HEK293T (cell line): ENCODE measurements at regions not wholly inside any gene's neighbourhood (a gene's known extent, or its start where the extent isn't known, plus 50 kb on each side); places are given as distances from the start of the nearest gene placed in this dataset.

Experiments
- FOXM1 ChIP-seq: fragments of 450-650 bp; IDR thresholded peaks from 2 replicates; pipeline ENCODE4 v1.6.1; 2017; ENCODE audit warnings: mild to moderate bottlenecking, borderline replicate concordance
- SP1 ChIP-seq: fragments of 450-650 bp; IDR thresholded peaks from 2 replicates; pipeline ENCODE4 v1.6.1; 2017
- ZNF384 ChIP-seq: fragments of 450-650 bp; IDR thresholded peaks from 2 replicates; pipeline ENCODE4 v1.6.1; 2016

- TF ChIP-seq SP1, result no peak
- no peak for TF ChIP-seq FOXM1
- no peak for TF ChIP-seq ZNF384
These were observed 82.6 kb upstream of the SLC8A1 start for GRCh38 chr2:40534528-40534927.
